ENCODE measurements at regions not wholly inside any gene's neighbourhood (a gene's known extent, or its start where the extent isn't known, plus 50 kb on each side); places are given as distances from the start of the nearest gene placed in this dataset.

DNA sequence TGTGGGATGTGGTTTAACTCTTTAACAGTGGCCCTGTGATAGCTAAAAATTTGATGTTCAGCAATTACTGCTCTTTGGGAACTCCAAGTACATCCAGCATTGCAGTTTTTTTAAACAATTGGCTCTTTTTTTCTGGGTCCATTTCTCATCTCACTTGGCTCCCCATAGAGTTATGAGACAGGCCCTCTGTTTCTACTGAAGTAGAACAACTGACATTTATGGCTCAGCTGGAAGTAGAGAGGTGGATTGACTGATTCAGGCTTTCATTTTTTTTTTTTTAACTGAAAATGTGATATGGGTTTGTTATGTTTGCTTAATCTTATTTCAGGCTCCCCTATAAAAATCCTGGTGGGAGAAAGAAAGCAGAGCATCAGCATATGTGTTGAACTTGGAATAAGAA is 96.6 kb upstream of the CD180 start:
- ATAC-seq (peak in 1 of 8 donors; percentile 46), DNase-seq (no peak)
- intact Hi-C loops (cut with DNase I): no loop called here
- Histone ChIP-seq H3K27ac (peak overlapping the region in 2 of 10 donors; percentile 14), H3K4me3 (no peak overlapping the region), H3K9me3 (no peaks in the 10 kb centered on the region), H3K36me3 (no peaks in the 10 kb centered on the region), H3K4me1 (peaks cover 0 to 25% (median 3%) of the 10 kb centered on the region in 9 donors), H3K27me3 (no peaks in the 10 kb centered on the region)
- TF ChIP-seq, protein P1, sequence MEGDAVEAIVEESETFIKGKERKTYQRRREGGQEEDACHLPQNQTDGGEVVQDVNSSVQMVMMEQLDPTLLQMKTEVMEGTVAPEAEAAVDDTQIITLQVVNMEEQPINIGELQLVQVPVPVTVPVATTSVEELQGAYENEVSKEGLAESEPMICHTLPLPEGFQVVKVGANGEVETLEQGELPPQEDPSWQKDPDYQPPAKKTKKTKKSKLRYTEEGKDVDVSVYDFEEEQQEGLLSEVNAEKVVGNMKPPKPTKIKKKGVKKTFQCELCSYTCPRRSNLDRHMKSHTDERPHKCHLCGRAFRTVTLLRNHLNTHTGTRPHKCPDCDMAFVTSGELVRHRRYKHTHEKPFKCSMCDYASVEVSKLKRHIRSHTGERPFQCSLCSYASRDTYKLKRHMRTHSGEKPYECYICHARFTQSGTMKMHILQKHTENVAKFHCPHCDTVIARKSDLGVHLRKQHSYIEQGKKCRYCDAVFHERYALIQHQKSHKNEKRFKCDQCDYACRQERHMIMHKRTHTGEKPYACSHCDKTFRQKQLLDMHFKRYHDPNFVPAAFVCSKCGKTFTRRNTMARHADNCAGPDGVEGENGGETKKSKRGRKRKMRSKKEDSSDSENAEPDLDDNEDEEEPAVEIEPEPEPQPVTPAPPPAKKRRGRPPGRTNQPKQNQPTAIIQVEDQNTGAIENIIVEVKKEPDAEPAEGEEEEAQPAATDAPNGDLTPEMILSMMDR (IDR thresholded peaks at IDR 0.05): no peak

DNA sequence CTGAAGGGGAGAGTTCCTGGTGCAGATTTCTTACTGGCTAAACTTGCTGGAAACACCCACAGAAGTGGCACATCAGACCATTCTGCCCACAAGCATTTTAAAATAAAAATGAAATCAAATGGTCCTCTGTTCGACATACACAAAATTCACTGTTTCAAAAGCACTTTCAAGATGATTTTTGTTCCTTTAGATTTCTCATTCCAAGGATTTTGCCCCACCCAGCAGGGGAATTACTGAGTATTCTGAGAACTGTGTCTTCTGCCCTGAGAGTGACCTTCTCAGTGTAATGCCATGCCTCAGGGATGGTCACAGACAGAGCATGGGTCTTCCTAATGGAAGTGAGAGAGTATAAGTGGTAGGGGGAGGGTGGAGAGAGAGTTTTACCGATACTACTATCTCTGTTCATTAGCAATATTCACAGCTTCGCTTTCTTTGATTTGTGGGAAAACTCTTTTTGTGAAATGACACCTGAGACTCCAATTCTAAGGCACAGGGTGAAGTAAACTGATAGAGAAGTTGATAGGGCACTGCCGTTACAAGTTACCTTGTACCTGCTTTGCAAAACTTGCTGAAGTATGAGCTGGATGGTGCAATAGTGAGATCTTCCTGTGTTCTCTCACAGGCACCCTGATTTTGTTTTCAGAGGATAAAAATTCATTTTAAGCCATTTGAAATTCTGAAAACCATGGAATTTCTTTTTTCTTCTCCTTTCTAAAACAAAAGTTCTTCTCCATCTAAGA is 95.8 kb upstream of the CD180 start:
- Histone ChIP-seq H3K27ac (peak overlapping the region in 2 of 10 donors; percentile 14), H3K4me3 (no peak overlapping the region), H3K4me1 (peaks cover 0 to 33% (median 10%) of the 10 kb centered on the region in 9 donors), H3K36me3 (no peaks in the 10 kb centered on the region), H3K9me3 (no peaks in the 10 kb centered on the region), H3K27me3 (no peaks in the 10 kb centered on the region)
- ATAC-seq (no peak), DNase-seq (no peak)
- TF ChIP-seq, protein P1 (IDR thresholded peaks at IDR 0.05): no peak
- WGBS, 2 donors: 89 to 92% methylated on average over 4 of the region's 4 CpGs
- intact Hi-C loops (cut with DNase I): no loop called here

DNA sequence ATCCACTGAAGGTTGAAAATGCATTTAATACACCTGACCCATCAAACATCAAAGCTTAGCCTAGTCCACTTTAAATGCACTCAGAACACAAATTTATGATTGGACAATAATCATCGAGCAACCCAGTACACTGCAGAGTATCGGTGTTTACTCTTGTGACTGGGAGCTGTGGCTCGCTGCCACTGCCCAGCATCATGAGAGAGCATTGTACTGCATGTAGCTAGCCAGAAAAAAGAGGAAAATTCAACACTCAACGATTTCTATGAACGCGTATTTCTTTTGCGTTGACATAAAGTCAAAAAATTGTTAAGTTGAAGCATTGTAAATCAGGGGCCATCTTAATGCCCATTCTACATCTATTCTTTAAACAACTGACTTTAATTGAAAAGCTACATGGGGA is 95.1 kb upstream of the CD180 start:
- TF ChIP-seq, protein P1 (IDR thresholded peaks at IDR 0.05): no peak
- Histone ChIP-seq H3K4me1 (peaks cover 0 to 33% (median 10%) of the 10 kb centered on the region in 9 donors), H3K4me3 (no peak overlapping the region), H3K36me3 (no peaks in the 10 kb centered on the region), H3K9me3 (no peaks in the 10 kb centered on the region), H3K27ac (no peak overlapping the region), H3K27me3 (no peaks in the 10 kb centered on the region)
- ATAC-seq (no peak), DNase-seq (no peak)
- intact Hi-C loops (cut with DNase I): no loop called here
- WGBS, 2 donors: 90 to 95% methylated on average over 7 of the region's 7 CpGs

DNA sequence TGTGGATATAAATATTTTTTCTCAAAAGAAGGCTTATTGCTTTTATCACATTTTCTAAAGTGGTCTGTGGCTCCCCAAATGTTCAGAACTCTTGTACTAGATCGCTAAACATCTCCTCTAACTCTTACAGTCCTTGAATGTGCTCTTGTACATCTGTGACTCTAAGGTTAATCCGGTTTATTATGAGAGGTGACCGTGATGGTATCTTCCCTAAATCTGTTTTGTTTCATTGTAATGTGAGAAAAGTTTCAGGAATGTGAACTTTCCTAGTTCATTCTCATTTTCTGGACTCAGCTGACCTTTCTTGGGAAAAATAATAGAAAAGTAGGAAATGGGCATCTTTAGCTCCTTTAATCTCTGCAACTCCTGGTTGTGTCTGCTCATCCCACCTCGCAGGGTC is 94.5 kb upstream of the CD180 start:
- H3K4me3 ChIP-seq: no peak overlapping the region
- H3K27me3 ChIP-seq: no peaks in the 10 kb centered on the region
- DNase-seq: no peak
- no peak for ATAC-seq
- H3K27ac ChIP-seq: no peak overlapping the region
- peaks cover 0 to 33% (median 10%) of the 10 kb centered on the region in 9 donors for H3K4me1 ChIP-seq
- no peaks in the 10 kb centered on the region for H3K9me3 ChIP-seq
- TF ChIP-seq, protein P1 (IDR thresholded peaks at IDR 0.05): no peak
- 84 to 90% methylated on average over 4 of the region's 4 CpGs for WGBS, 2 donors
- H3K36me3 ChIP-seq: no peaks in the 10 kb centered on the region
- intact Hi-C loops (cut with DNase I): no loop called here

Measured in heart right ventricle (tissue), 16 donors.